ENCODE measurements at regions not wholly inside any gene's neighbourhood (a gene's known extent, or its start where the extent isn't known, plus 50 kb on each side); places are given as distances from the start of the nearest gene placed in this dataset.
"Not testable (repeated sequence)": the region's sequence is repeated elsewhere in the genome, so short reads cannot be mapped to it uniquely, and the experiment has no call there.

DNA sequence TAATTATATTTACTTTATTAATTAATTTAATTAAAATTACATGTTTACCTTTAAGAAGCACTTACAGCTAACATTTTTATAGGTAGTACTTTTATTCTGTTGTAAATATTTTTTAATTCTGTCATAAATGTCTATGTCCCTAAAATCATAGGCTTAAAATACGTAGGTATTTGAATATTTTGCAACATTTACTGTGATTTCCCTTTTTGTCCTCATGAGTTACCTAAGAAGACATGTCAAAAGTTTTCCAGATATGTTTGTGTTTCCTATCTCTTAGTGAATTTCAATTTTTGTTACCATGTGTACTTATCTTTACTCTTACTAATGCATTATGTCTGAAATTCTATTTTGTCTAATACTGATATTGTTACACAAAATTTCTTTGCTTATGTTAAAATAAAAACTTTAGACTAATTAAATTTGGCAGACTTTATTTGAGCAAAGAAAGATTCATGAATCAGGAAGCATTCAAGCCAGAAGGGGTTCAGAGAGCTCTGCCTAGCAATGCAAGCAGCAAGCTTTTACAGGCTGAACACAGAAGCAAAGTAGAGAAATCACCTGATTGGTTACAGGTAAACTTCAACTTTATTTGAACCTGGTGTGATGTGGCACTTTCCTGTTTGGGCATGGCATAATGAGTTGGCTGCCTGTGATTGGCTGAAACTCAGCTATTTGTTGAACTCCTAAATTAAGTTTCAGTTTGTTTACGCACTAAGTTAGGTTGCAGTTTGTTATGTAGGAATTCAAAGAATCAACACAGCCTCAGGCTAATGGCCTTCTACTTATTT, 123.2 kb upstream of the TMEM170B start:
- DNase-seq (ENCODE audit: low spot score) = no peak
- intact Hi-C loops (cut with DNase I) = no loop called here

- no peak for DNase-seq (ENCODE audit: low spot score)
- intact Hi-C loops (cut with DNase I) = loop anchor here in 1 of 2 donors (2.0 kb wide), 1 partner anchor 47 kb away; no protein-coding TSS in a partner anchor
Measured at GRCh38 chr6:11413728-11414127, 123.8 kb upstream of the TMEM170B start.

DNA sequence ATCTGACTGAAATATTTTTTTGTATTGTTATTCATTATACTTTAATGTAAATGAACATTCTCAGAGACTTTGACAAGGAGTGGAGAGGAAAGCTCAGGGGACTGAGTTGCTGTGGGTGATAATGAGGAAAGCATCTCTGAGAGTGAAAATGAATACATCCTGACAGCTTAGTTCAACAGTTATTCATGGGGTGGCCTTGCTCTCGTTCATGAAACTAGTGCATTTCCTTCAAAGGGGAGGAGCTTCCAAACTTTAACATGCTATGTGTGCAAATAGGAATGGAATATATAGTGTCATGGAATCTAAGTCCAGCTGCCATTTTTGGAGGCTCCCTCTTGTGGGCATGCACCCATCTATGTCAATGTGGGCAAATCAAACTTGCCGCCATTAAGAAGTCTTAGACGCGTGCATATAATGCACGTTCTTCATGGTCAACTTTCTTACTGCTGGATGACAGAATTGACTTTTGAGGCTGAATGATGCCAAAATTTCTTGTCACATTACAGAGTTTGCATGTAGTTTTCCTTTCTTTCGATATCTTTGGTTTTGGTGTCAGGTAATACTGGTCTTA, 124.3 kb upstream of the TMEM170B start:
- intact Hi-C loops (cut with DNase I) = loop anchor here in 1 of 2 donors (2.0 kb wide), 1 partner anchor 46 kb away; no protein-coding TSS in a partner anchor
- DNase-seq (ENCODE audit: low spot score) = no peak

- intact Hi-C loops (cut with DNase I) = loop anchor here in 1 of 2 donors (2.0 kb wide), 1 partner anchor 46 kb away; no protein-coding TSS in a partner anchor
- DNase-seq (ENCODE audit: low spot score) = no peak
Measured at GRCh38 chr6:11412616-11413015, 124.9 kb upstream of the TMEM170B start.

- intact Hi-C loops (cut with DNase I) = loop anchor here in 1 of 2 donors (2.0 kb wide), 1 partner anchor 45 kb away; no protein-coding TSS in a partner anchor
- no peak for DNase-seq (ENCODE audit: low spot score)
Measured at GRCh38 chr6:11412011-11412424, 125.5 kb upstream of the TMEM170B start.

- intact Hi-C loops (cut with DNase I) = no loop called here
- DNase-seq (ENCODE audit: low spot score) = no peak
Measured at GRCh38 chr6:11411593-11411992, 126.0 kb upstream of the TMEM170B start.

DNA sequence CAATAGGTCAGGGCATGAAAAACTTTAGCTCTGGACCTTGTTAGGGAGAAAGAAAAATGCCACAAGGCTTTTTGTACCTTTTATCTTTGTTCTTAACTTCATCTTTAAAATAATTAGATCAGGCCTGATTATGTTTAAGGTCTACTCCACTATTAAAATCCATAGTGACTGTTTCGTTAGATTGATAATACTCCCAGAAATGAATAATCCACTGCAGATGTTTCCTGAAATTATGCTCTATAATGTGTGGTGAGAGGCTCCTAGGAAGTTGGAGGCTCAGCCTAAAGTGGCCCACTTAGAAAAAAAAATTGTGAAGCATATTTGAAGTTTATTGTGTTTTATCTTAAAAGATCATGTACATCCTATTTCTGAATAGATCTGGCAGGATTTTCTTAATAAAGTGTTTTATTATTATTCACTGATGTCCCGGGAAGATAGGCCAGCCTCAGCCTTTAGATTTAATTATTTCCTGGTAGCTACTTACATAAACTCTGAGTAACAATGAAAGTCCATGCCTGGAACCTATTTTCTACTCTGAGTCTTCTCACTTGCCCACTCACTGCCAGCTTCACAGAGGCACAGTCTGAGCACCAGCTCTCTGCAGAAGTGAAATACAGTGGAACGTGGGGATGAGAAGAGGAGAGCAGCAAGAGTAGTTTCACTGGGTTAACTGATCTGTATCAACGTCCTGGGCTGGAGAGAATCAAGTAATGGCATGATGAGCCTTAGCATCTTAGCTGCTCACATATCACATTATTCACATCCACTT, 126.8 kb upstream of the TMEM170B start:
- intact Hi-C loops (cut with DNase I) = no loop called here
- DNase-seq (ENCODE audit: low spot score) = no peak

- intact Hi-C loops (cut with DNase I) = no loop called here
- DNase-seq (ENCODE audit: low spot score) = no peak
Measured at GRCh38 chr6:11409371-11409770, 128.2 kb upstream of the TMEM170B start.

DNA sequence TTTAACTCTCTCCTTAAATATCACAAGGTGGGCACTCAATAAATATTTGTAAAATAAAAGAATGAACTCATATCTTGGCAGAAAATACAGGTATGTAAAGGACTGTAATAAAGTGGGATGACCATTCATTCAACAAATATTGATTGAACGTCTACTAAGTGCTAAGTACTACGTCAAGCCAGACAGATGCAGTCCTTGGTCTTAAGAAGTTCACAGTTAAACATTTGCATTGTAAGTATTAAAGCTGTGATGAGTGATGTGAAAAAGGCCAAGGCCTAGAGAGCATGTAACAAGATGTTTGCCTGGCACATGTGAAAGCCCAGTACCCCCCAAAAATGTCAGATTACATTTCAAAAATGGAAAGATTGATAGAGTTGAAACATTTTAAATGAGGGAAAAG, 130.1 kb upstream of the TMEM170B start:
- DNase-seq (ENCODE audit: low spot score) = no peak
- intact Hi-C loops (cut with DNase I) = no loop called here

- intact Hi-C loops (cut with DNase I) = no loop called here
- DNase-seq (ENCODE audit: low spot score) = no peak
Measured at GRCh38 chr6:11404838-11405237, 132.7 kb upstream of the TMEM170B start.

- intact Hi-C loops (cut with DNase I) = no loop called here
- no peak for DNase-seq (ENCODE audit: low spot score)
Measured at GRCh38 chr6:11404081-11404480, 133.5 kb upstream of the TMEM170B start.

- no peak for DNase-seq (ENCODE audit: low spot score)
- intact Hi-C loops (cut with DNase I) = no loop called here
Measured at GRCh38 chr6:11403035-11403601, 134.4 kb upstream of the TMEM170B start.

DNA sequence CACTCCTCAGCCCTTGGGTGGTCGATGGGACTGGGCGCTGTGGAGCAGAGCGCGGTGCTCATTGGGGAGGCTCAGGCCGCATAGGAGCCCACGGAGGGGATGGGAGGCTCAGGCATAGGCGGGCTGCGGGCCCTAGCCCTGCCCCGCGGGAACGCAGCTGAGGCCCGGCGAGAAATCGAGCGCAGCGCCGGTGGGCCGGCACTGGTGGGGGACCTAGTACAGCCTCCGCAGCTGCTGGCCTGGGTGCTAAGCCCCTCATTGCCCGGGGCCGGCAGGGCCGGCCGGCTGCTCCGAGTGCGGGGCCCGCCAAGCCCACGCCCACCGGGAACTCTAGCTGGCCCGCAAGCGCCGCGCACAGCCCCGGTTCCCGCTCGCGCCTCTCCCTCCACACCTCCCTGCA, 135.0 kb upstream of the TMEM170B start:
- intact Hi-C loops (cut with DNase I); DNase-seq (ENCODE audit: low spot score): not testable (repeated sequence)

GRCh38 chr6:11401954-11402353, 135.6 kb upstream of the TMEM170B start:
- intact Hi-C loops (cut with DNase I) = not testable (repeated sequence)

DNA sequence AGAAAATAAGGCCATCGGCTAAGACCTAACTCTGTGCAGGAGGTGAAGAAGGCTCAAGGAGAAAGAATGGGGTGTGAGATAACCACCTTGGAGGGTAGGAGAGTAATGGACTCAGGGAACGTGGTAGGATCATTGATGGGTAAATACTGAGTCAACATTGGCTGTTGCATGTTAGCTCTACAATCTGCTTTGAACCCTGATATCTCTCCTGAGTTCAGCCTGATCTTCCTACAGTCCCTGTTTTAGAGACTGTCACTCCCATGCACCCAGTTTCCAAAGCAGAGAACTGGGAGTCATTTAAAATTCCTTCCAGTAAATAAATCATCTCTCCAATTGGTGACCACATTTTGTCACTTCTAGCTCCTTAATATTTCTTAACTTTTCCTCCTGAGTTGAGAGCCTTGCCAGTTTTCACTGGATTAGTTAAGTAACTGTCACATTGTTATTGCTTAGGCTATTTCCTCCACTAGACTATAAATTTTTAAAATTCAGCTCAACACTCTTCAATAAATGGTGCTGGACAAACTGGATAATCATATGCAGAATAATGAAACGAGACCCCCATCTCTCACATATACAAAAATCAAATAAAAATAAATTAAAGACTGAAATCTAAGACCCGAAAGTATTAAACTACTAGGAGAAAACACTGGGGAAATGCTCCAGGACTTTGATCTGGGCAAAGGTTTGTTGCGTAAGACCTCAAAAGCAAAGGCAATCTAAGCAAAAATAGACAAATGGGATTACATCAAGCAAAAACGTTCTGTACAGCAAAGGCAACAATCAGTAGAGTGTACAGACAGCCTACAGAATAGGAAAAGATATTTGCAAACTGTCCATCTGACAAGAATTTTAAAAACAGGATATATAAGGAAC, 138.9 kb upstream of the TMEM170B start:
- DNase-seq (ENCODE audit: low spot score) = no peak
- intact Hi-C loops (cut with DNase I) = no loop called here

More at GRCh38 chr6:11401954-11402353, 135.6 kb upstream of the TMEM170B start:
- DNase-seq (ENCODE audit: low spot score) = not testable (repeated sequence)

DNA sequence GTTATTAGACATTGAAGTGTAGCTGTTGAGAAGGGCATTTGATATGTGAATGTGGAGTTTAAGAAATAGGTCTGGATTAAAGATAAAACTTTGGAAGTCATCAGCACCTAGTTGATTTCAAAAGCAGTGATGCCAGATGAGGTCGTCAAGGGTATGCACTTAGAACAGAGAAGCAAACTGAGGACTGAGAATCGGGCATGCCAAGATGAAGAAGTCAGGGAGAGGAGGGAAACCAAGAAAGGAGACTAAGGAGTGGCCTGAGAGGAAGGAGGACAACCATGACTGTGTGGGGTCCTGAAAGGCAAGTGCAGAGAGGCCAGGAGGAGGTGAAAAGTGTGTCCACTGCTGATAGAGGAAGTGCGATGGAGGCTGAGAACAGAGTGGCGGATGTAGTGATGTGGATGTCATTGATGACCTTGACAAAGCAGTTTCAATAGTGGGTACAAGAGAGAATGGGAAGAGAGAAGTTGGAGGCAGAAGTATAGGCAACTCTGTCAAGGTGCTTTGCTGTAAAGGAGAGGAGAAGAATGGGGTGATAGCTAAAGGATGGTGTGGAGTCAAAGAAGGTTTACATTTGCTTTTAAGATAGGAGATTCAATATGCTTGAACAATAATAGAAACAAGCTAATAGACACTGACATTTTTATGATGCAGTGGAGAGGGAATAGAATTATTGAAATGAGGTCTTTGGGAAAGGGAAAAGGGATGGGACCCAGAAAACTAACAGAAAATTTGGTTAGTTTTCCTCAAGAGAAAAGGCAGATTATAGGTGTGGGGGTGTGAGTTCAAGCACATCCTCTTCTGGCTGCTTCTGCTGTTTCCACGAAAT, 139.7 kb upstream of the TMEM170B start:
- no peak for DNase-seq (ENCODE audit: low spot score)
- intact Hi-C loops (cut with DNase I) = no loop called here

DNA sequence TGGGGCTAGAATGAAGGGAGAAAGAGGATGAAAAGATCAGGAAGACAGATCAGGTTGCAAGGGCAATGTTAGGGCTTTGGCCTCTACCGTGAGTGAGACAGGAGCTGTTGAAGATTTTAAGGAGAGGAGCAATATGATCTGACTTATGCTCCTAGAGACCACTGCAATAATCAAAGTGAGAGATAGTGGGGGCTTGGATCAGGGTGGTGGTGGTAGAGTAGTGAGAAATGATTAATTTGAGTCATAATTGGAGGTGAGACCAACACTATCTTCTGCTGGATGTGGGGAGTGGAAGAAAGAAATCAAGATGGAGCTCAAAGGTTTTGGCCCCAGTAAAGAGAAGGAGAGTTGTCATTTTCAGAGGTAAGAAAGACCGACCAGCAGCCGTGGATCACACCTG, 140.7 kb upstream of the TMEM170B start:
- DNase-seq (ENCODE audit: low spot score) = no peak
- intact Hi-C loops (cut with DNase I) = no loop called here
